ENCODE measurements at regions not wholly inside any gene's neighbourhood (a gene's known extent, or its start where the extent isn't known, plus 50 kb on each side); places are given as distances from the start of the nearest gene placed in this dataset.
"Not testable (repeated sequence)": the region's sequence is repeated elsewhere in the genome, so short reads cannot be mapped to it uniquely, and the experiment has no call there.

GRCh38 chr1:213324859-213325258 lies 273.8 kb downstream of the RPS6KC1 start:
- DNase-seq: no peak

- DNase-seq: no peak
Measured at GRCh38 chr1:213325482-213325881, 274.4 kb downstream of the RPS6KC1 start.

DNA sequence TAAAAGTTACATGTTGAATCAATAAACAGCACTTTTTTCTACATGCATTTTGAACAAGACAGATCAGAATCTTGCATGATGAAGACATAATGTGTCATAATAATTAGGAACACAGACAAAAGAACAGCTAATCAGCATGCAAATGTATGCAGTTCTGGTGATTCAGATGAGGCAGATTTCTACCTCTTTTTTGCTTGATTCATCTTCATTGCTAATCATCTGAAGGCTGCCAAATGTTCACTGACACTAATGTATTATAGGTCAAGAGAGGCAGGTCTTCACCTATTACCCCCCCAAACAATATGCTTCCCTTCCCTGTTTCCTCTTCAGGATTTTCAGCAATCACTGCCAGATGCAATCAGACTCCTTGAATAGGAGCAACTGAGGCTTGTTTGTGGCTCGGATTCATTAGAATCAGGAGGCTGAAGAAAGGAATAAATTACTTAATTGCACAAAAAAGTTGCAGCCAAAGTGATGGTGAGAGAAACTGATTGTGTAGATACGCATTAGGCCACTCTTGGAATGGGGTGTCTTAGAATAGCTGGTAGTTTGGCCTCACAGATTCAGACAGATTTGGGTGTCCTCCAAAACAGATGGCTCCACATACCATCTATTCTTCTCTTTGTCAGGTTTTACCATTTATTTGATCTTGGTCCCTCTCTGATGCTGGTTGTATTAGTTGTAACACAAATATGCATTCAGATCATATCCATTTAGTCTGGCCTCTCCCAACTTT lies 275.4 kb downstream of the RPS6KC1 start:
- no peak for DNase-seq

DNA sequence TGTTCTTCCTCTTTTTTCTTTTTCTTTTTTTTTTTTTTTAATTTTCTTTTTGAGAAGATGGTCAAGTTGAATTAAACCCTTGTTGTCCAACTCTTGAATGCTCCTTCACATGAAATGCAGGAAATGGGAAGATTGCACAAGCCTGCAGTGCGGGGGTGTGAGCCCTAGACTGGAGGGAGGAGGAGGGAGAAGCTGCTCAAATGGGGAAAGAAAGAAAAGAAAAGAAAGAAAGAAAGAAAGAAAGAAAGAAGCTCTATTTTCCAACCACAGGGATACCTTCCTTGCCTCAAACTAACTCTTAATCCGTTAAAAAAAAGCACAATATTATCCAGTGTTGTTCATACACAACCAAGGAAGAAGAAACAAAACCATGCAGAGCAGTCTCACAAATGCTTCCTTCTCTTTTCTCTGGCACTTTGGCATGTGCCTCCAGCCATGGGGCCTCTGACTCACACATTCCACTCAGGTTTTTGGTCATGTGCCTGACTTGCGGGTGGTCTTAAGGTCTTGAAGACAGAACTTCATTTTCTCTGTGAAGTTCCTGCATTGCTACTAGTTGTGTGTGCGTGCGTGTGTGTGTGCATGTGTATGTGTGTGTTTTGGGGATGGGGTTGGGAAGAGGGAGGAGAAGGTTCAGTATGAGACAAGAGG lies 276.1 kb downstream of the RPS6KC1 start:
- peak; percentile 97 for DNase-seq

DNA sequence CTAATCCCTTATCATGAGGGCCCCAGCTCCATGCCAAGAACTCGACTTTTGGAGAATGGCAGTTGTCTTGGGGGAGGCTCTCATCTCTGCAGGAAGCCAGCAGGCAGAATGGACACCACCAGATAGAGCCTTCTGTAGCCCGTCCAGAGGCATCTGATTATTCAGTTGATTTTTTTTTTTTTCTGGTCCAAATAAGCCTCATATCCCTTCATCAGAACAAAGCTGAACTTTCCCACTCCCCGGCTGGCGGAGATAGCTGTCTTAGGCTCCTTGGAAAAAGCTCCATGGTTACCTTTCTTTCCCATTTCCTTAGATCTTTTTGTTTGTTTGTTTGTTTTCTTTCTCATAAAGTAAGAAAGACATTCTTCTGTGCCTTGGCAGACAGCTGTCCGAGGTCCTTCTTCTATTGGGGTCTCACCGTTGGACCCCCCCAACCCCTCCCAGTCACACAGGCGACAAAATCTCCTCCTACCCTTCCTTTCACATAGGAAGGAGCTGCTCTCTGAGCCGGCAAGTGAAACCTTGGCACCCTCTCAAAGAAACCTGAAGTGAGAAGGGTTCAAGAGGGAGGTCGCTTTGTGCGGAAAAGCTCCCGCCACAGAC lies 278.5 kb downstream of the RPS6KC1 start:
- no peak for DNase-seq

- DNase-seq: no peak
Measured at GRCh38 chr1:213330281-213330680, 279.2 kb downstream of the RPS6KC1 start.

DNA sequence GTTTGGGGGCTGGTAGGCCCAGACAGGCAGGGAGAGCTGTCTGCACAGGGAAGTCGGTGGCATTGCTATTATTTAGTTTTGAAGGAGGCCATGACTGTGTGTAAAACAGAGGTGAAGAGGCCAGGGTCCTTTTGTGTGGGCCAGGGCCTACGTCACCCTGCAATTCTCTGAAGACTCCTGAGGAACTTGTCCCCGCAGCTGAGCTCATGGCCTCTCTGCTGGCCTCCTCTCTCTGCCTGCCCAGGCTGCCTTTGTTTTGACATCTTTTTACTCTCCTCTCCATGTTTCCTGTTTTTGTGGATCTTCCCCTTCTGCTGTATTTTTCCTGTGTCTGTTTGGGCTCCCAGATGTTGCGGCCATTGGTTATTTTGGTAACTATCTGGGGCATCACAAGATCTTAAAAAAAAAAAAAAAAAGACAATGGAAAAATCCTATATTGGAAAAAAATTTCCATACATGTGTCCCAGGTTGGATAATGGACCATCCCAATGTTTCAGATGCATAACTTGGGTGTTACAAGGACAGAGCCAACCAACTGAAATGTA lies 280.7 kb downstream of the RPS6KC1 start:
- DNase-seq: no peak

- no peak for DNase-seq
Measured at GRCh38 chr1:213332491-213332890, 281.4 kb downstream of the RPS6KC1 start.

GRCh38 chr1:213333121-213333520 lies 282.1 kb downstream of the RPS6KC1 start:
- DNase-seq: peak; percentile 14

DNA sequence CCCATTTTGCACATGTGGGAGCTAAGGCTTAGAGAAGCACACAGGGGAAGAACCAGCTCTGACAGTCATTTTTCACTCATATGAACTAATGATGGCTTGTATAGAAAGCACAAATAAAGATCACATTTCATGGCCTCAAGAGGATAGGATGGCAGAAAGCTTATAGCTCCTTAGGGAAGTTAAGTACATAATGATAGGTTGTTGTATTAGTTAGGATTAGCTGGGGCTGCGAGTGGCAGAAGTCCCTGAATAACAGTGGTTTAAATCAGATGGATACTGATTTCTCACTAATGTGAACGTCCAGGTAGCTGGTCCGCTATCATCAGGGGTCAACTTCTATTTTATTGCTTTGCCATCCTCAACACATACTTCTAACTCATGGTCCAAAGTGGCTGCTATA lies 284.0 kb downstream of the RPS6KC1 start:
- no peak for DNase-seq

DNA sequence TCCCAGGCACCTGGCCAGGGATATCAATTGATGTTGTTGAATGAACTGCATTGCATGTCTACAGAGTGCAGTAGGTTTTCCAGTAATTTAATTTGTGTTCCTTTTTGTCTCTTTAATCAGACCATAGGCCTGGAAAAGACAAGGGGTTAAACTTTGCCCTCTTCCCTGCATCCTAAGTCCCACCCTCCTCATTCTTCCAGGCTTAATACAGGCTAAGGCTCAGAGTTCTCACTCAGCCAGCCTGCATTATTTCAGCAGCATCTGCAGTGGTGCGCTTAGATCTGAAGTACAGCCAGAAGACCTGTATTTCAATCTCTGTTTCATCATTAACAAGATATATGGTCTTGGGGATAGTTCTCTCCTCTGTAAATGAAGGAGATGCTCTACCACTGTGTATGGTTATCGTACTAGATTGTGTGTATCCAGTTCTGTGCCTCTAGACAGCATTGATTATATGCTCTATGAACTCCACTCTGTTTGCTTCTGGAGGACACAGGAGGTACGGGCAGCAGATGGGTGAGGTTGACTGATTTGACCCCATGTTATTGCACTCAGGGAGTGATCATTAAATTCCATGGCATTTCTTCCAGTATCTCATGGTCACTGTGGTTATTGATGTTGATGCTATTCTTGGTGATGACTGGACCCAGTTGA lies 286.1 kb downstream of the RPS6KC1 start:
- no peak for DNase-seq

- DNase-seq: no peak
Measured at GRCh38 chr1:213340593-213340992, 289.6 kb downstream of the RPS6KC1 start.

DNA sequence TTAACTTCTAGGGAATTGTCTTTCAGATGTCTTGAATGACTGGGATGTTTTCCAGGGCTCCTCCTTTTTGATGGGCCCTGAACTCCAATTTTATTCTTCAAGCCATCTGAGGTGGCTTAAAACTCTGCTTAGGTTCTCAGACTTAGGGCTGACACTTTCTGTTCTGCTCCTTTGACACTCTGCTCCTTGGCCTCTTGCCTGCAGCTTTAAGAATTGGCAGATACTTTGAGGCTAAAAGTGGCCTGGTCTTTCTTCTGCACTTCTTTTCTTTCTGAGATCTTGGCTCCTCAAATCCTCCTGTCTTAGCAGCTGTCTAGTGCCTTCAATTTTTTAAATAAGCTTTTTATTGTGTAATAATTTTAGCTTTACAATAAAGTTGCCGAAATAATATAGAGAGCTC lies 294.6 kb downstream of the RPS6KC1 start:
- DNase-seq: no peak

DNA sequence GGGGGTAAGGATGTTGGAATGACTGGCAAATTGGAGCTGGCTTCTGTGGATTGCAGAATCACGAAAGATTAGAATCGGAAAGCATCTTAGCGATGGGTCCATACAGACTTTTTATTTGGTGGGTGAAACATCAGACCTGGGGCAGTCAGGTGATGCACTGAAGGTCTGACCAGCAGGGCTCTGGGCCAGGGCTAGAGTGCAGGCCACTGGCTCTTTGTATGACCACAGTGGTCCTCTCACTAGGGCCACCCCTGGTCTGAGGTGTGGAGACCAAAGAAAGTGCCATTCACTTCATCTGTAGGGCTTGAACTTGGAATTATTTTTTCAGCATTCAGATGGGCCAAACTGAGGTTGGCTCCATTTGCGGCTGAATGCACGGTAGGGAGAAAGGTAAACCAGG lies 306.4 kb downstream of the RPS6KC1 start:
- DNase-seq: no peak

DNA sequence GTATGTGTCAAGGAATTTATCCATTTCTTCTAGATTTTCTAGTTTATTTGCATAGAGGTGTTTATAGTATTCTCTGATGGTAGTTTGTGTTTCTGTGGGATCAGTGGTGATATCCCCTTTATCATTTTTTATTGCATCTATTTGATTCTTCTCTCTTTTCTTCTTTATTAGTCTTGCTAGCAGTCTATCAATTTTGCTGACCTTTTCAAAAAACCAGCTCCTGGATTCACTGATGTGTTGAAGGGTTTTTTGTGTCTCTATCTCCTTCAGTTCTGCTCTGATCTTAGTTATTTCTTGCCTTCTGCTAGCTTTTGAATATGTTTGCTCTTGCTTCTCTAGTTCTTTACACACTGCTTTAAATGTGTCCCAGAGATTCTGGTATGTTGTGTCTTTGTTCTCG lies 307.3 kb downstream of the RPS6KC1 start:
- DNase-seq: not testable (repeated sequence)

- DNase-seq: no peak
Measured at GRCh38 chr1:213362598-213362997, 311.6 kb downstream of the RPS6KC1 start.

- no peak for DNase-seq
Measured at GRCh38 chr1:213366141-213366831, 315.2 kb downstream of the RPS6KC1 start.

DNA sequence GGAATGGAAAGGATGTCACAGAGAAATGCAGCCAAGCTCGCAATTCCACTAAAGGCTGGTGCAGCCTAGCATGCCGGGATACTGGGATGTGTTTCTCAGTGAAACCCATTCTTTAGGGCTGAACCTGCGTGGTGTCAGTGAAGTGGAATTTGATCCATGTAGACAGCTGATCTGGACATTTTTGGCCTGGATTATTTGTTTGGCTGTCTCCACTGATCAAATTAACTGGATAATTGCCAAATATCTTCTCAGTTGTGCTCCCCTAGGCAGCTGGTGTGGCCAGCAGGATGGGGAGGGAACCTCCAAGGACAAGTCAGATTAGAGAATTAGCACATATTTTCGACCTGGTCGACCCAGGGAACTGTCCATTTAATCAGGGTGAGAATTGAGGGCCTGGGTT lies 318.4 kb downstream of the RPS6KC1 start:
- DNase-seq: no peak

GRCh38 chr1:213370523-213370922 lies 319.5 kb downstream of the RPS6KC1 start:
- no peak for DNase-seq

- no peak for DNase-seq
Measured at GRCh38 chr1:213371525-213371846, 320.4 kb downstream of the RPS6KC1 start.

DNA sequence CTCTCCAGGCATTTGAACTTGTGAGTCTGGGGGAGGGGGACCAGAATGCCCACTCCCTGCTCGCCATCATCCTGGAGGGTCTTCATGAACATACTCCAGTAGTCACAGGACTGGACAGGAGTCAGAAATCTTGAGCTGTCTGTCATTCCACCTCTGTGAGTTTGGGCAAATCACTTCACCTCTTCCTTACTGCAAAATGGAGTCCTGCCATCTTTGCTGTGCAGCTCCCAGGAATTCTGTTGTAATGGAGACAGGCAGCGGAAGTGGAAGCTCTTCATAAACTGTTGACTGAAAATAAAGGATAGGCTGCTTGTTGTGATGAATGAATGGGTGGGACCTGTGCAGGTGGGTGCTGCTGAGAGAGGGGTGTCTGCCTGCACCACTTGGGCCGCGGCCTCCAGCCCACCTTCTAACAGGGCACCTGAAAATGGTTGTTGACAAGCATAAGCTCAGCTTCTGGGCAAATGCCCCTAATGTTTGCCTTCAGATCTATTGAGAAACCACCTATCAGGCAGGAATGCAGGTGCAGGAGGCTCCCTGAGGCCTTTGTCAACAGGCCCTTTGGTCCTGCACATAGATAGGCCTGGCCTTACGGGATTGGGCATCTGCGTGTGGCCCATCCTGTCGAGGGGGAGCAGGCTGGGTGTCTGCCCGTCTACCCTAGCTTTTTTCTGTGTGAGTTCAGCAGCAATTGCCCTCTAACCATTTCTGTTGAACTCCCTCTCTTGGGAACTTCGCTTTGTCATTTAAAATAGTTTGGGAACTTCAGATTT lies 321.0 kb downstream of the RPS6KC1 start:
- DNase-seq: no peak

DNA sequence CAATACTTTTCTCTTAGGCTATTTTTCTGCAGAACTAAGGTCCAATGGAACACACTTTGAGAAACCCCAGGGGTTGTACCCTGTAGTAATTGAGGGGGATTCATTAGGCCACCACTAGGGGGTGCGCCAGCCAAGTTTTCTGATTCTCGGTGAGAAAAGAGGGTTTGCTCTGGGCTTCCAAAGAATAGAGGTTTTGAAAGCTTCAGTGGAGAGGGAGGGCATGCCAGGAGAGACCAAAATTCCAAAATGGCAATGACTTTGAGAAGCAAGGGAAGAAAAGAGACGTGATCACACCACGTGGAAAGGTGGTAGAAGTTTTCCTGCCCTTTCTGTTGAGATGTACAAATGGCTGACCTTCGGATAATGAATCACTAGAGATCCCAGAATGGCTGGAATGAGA lies 323.3 kb downstream of the RPS6KC1 start:
- DNase-seq: peak; percentile 59
